ENCODE measurements at regions not wholly inside any gene's neighbourhood (a gene's known extent, or its start where the extent isn't known, plus 50 kb on each side); places are given as distances from the start of the nearest gene placed in this dataset.

- intact Hi-C loops (cut with DNase I, micrococcal nuclease), result no loop called here
- no peak for DNase-seq
- ATAC-seq, result no peak
- no peak overlapping the region for H3K4me3 ChIP-seq
- H3K9me3 ChIP-seq, result peaks cover 4% of the 10 kb centered on the region
- no peaks in the 10 kb centered on the region for H3K36me3 ChIP-seq (ENCODE audit: low read depth)
- no peaks in the 10 kb centered on the region for H3K4me1 ChIP-seq (ENCODE audit: low read depth)
- TF ChIP-seq CTCF (IDR thresholded peaks at IDR 0.05), result no peak
These were observed 207.3 kb upstream of the VEGFC start for GRCh38 chr4:176999935-177000543.

DNA sequence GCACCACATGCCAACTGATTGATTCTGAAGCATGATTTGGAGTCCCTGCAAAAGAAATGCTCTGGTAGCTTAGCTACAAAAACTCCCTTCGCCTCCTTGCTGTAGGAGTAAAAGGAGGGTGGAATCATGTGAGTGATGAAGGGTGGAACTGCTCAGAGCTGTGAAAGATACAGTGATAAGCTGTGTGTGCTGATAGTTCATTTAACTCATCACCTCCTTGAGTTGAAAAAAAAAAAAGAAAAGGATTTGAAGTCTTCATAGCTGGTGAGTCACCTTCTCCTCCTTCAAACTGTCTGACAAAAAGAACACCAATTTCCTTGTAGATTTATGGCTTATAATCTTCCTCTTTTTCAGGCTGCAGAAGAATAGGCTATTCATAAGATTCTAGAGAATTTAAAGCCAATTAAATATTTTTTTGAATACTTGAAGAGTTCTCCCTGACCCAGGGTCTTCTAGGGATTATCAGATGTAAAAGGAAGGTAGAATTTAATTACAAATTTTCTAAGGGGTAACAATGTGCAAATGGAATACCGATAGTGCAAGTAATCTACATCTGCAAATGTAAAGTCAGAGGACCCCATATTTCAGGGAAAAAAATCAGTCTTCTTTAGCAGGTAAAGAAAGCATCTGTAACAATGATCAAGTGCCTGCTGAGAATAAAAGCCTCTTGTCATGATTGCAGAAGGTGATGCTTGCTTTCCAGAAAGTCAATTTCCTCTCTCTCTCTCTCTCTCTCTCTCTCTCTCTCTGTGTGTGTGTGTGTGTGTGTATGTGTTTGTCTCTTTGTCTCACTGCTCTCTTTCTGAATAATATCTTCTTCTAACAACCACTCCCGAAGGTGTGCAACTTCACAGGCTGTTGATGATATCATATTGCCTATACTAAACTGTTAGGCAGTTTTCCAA is 208.8 kb upstream of the VEGFC start:
- DNase-seq, result no peak
- H3K36me3 ChIP-seq (ENCODE audit: low read depth), result no peaks in the 10 kb centered on the region
- no peak for TF ChIP-seq CTCF (IDR thresholded peaks at IDR 0.05)
- no peaks in the 10 kb centered on the region for H3K4me1 ChIP-seq (ENCODE audit: low read depth)
- intact Hi-C loops (cut with DNase I, micrococcal nuclease), result no loop called here
- H3K9me3 ChIP-seq, result peaks cover 4% of the 10 kb centered on the region
- ATAC-seq, result no peak
- no peak overlapping the region for H3K4me3 ChIP-seq

- Histone ChIP-seq H3K36me3 (ENCODE audit: low read depth) (no peaks in the 10 kb centered on the region), H3K9me3 (no peaks in the 10 kb centered on the region), H3K4me3 (no peak overlapping the region), H3K4me1 (ENCODE audit: low read depth) (no peaks in the 10 kb centered on the region)
- intact Hi-C loops (cut with DNase I, micrococcal nuclease), result no loop called here
- no peak for TF ChIP-seq CTCF (IDR thresholded peaks at IDR 0.05)
- no peak for DNase-seq
- no peak for ATAC-seq
These were observed 213.0 kb upstream of the VEGFC start for GRCh38 chr4:177005674-177006230.

DNA sequence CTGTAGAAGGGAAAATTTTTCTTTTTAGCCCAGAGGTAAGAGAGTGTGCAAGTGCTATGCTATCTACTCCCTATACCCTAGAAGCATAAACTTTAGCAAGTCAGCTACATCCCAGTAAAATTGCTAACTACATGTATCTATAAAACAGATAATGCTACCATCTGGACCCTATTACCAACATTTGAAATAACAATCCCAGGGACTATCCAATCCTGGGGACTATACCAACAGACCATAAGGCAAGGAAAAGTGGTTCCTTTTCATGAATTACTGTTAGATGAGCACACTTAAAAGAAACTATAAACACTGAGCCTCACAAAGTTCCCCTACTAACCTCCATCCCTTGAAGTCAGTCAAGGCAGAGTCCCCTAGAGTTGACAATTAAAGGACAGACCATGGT is 213.6 kb upstream of the VEGFC start:
- H3K4me3 ChIP-seq, result no peak overlapping the region
- DNase-seq (no peak), ATAC-seq (no peak)
- H3K36me3 ChIP-seq (ENCODE audit: low read depth), result no peaks in the 10 kb centered on the region
- H3K4me1 ChIP-seq (ENCODE audit: low read depth), result no peaks in the 10 kb centered on the region
- no peaks in the 10 kb centered on the region for H3K9me3 ChIP-seq
- intact Hi-C loops (cut with DNase I, micrococcal nuclease), result no loop called here
- TF ChIP-seq CTCF (IDR thresholded peaks at IDR 0.05), result no peak

DNA sequence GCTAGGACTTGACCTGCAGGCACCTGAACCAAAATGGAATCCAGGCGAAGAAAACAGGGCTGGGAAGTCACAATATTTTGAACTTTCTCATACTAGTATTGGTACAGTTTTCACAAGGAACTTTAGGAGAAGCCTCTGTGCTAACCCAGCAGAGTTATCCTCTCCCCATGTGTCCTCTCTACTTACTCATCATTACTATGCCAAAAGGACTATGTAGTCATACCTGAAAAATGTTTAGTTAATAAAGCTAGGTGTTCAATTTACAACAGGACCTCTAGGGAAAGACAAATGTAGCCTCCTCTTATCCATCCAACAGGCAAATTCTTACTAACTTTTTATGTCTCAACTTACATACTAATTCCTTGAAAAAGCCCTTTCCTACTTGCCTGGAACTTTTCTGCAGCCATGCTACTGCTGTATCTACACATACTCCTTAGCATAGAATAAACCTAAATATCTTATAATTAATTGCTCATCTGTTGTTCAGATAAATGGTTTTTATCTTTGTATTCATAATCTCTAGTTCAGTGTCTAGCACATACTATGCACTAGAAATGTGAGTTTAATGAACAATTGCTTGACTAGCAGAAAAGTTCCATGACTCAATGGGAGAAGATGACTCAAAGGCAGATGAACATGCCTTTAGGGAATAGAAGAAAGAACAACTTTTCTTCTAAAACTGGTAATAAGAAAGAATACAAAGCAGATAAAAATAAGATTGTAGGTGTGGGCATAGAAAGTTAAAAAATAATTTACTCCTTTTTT is 215.5 kb upstream of the VEGFC start:
- no peak for ATAC-seq

More for the DNA sequence above, 215.5 kb upstream of the VEGFC start:
- no peak for TF ChIP-seq CTCF (IDR thresholded peaks at IDR 0.05)
- no peak overlapping the region for H3K4me3 ChIP-seq
- H3K36me3 ChIP-seq (ENCODE audit: low read depth), result no peaks in the 10 kb centered on the region
- H3K9me3 ChIP-seq, result peaks cover 1% of the 10 kb centered on the region
- intact Hi-C loops (cut with DNase I, micrococcal nuclease), result no loop called here
- H3K4me1 ChIP-seq (ENCODE audit: low read depth), result no peaks in the 10 kb centered on the region
- DNase-seq, result no peak

All from mucosa of descending colon (tissue), 3 donors.